Spleen (tissue), 11 donors: ENCODE measurements at regions not wholly inside any gene's neighbourhood (a gene's known extent, or its start where the extent isn't known, plus 50 kb on each side); places are given as distances from the start of the nearest gene placed in this dataset.

Source experiments
- DNase-seq: peaks from one replicate; pipeline ENCODE4 v3.0.0-alpha.2; 2020
- H3K27ac ChIP-seq, 8 donors: fragments of 200-600 bp; sonication (generic) in 7 of 8; 1 replicate in 4 of 8; 2 replicates in 4 of 8; pipeline versions ENCODE4 v1.5.0 to v1.8.0; 2016 to 2021; ENCODE audit warnings: inconsistent platforms in 4 of 8, mild to moderate bottlenecking in 4 of 8, moderate library complexity in 1 of 8
- H3K27me3 ChIP-seq, 7 donors: fragments of 200-600 bp; sonication (generic) in 6 of 7; replicated peaks in 1 of 7; 1 replicate in 4 of 7; 2 replicates in 3 of 7; pipeline versions ENCODE4 v1.5.0 to v1.8.0; 2016 to 2021; ENCODE audit warnings: inconsistent platforms in 3 of 7, mild to moderate bottlenecking in 1 of 7
- H3K36me3 ChIP-seq, 6 donors: fragments of 200-600 bp; sonication (generic) in 5 of 6; 1 replicate in 4 of 6; 2 replicates in 2 of 6; pipeline versions ENCODE4 v1.5.0 to v1.8.0; 2016 to 2021; ENCODE audit warnings: inconsistent platforms in 2 of 6
- H3K4me1 ChIP-seq, 6 donors: fragments of 200-600 bp; sonication (generic) in 5 of 6; 1 replicate in 3 of 6; 2 replicates in 3 of 6; pipeline versions ENCODE4 v1.5.0 to v1.8.0; 2016 to 2021; ENCODE audit warnings: inconsistent platforms in 3 of 6
- H3K4me3 ChIP-seq, 8 donors: fragments of 200-600 bp; sonication (generic) in 7 of 8; 1 replicate in 4 of 8; 2 replicates in 4 of 8; pipeline versions ENCODE4 v1.5.0 to v1.8.0; 2016 to 2021; ENCODE audit warnings: inconsistent platforms in 4 of 8, mild to moderate bottlenecking in 4 of 8, moderate library complexity in 2 of 8
- H3K9me3 ChIP-seq, 8 donors: fragments of 200-600 bp; sonication (generic) in 7 of 8; 1 replicate in 4 of 8; 2 replicates in 4 of 8; pipeline versions ENCODE4 v1.5.0 to v1.8.0; 2016 to 2021; ENCODE audit warnings: inconsistent platforms in 4 of 8
- POLR2A ChIP-seq, 3 donors: fragments of 450-650 bp; IDR thresholded peaks; one replicate each; pipeline ENCODE4 v1.5.1; 2017; ENCODE audit warnings: antibody characterized with exemption in 3 of 3, mild to moderate bottlenecking in 1 of 3
- POLR2AphosphoS5 ChIP-seq, 3 donors: sonication (generic); formaldehyde crosslinking; IDR thresholded peaks; one replicate each; pipeline ENCODE4 v1.5.1; 2017; ENCODE audit warnings: antibody characterized with exemption in 3 of 3
- WGBS, 5 donors: extraction: QIAGEN DNeasy Blood & Tissue Kit in 3 of 5; methylation state at CpG; one replicate each; pipeline versions ENCODE4 v1.1.5 to v1.1.7; 2013 to 2018; 5-methylcytosine and 5-hydroxymethylcytosine counted together
- intact Hi-C: fragments of 100-400 bp; cut with DNase I; formaldehyde crosslinking; loops from one replicate; pipeline ENCODE4 v1.15.0; 2023; ENCODE audit warnings: low total_unique reads
- TF ChIP-seq, protein P1 (sequence below), 11 experiments: fragments of 200-600 bp in 7 of 11; fragments of 450-650 bp in 4 of 11; sonication (generic) in 4 of 11; IDR thresholded peaks in 8 of 11; conservative IDR thresholded peaks in 3 of 11; 1 replicate in 7 of 11; 2 replicates in 4 of 11; pipeline versions ENCODE4 v1.4.0 to v1.8.0; 2016 to 2021; ENCODE audit warnings: antibody characterized with exemption in 11 of 11, inconsistent platforms in 4 of 11, mild to moderate bottlenecking in 1 of 11
- donor health status: healthy with polysubstance abuse.
- donor health status: DM: no; HTN: no; CAD: no; lungs with moderate emphysema.
- donor health status: DM: no; HTN: no; CAD: no.
- donor health status: Bipolar disorder and iron deficiency.
- donor health status: healthy.
- donor health status: DM: no; HTN: no; CAD: no.
- donor health status: DM: yes; HTN: yes; CAD: no.

DNA sequence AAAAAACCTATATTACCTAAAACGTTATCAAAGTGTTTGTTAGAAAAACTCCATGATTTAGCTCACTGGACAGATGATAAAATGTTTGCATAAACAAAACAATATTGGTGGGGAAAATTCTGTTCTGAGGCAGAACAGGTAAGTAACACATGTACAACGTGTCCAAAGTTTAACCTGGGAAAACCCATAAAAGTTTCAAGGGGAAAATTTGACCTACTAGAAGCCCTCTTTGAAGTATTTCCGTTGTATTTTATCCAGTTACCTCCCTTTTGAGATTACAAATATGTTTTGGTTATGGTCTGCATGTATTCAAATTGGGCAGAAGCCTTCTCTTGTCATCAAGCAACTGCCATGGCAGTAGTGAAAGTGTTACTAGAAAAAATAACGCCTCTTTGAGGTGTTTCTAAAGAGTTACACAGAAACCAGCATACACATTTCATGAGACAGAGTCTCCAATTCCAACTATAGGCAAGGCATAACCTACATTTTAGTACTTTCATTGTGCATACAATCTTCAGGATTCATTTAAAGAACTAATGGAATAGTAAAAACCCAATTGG, 58.0 kb upstream of the PDC start:
- Histone ChIP-seq H3K36me3 (no peaks in the 10 kb centered on the region), H3K9me3 (peaks cover 2 to 22% (median 13%) of the 10 kb centered on the region in 8 donors), H3K27me3 (no peaks in the 10 kb centered on the region), H3K4me3 (no peak overlapping the region), H3K4me1 (no peaks in the 10 kb centered on the region), H3K27ac (no peak overlapping the region)
- WGBS, 5 donors: 66 to 76% (median 72%) methylated on average over 4 of the region's 4 CpGs
- intact Hi-C loops: no loop called here
- DNase-seq: no peak
- TF ChIP-seq, protein P1, sequence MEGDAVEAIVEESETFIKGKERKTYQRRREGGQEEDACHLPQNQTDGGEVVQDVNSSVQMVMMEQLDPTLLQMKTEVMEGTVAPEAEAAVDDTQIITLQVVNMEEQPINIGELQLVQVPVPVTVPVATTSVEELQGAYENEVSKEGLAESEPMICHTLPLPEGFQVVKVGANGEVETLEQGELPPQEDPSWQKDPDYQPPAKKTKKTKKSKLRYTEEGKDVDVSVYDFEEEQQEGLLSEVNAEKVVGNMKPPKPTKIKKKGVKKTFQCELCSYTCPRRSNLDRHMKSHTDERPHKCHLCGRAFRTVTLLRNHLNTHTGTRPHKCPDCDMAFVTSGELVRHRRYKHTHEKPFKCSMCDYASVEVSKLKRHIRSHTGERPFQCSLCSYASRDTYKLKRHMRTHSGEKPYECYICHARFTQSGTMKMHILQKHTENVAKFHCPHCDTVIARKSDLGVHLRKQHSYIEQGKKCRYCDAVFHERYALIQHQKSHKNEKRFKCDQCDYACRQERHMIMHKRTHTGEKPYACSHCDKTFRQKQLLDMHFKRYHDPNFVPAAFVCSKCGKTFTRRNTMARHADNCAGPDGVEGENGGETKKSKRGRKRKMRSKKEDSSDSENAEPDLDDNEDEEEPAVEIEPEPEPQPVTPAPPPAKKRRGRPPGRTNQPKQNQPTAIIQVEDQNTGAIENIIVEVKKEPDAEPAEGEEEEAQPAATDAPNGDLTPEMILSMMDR (IDR thresholded peaks at IDR 0.05 in 8 of 11, conservative IDR thresholded peaks at IDR 0.05 in 3 of 11): no peak
- TF ChIP-seq POLR2A (IDR thresholded peaks at IDR 0.05): no peak
- no peak for TF ChIP-seq POLR2AphosphoS5 (IDR thresholded peaks at IDR 0.05)

DNA sequence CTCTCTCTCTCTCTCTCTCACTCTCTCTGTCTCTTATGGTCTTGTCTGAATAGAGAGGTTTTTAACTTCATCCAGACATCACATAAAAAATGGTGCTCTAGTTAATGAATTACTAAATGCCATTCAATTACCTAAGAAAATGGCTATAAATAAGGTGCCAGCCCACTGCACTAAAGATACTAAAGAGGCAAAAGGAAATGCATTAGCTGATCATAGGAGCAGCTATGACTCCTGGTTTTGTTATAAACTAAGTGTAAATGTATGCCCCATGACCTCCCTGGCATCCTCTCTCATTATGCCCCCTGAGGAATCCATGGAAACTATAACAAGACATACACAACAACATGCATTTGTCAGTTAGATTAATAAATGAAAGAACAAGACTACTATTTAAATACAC, 57.5 kb upstream of the PDC start:
- Histone ChIP-seq H3K9me3 (peaks cover under 1 to 17% (median 9%) of the 10 kb centered on the region in 8 donors), H3K36me3 (no peaks in the 10 kb centered on the region), H3K4me3 (no peak overlapping the region), H3K27ac (no peak overlapping the region), H3K4me1 (no peaks in the 10 kb centered on the region), H3K27me3 (no peaks in the 10 kb centered on the region)
- TF ChIP-seq, protein P1 (IDR thresholded peaks at IDR 0.05 in 8 of 11, conservative IDR thresholded peaks at IDR 0.05 in 3 of 11): no peak
- TF ChIP-seq POLR2A (IDR thresholded peaks at IDR 0.05): no peak
- no peak for TF ChIP-seq POLR2AphosphoS5 (IDR thresholded peaks at IDR 0.05)
- intact Hi-C loops: no loop called here
- no peak for DNase-seq

DNA sequence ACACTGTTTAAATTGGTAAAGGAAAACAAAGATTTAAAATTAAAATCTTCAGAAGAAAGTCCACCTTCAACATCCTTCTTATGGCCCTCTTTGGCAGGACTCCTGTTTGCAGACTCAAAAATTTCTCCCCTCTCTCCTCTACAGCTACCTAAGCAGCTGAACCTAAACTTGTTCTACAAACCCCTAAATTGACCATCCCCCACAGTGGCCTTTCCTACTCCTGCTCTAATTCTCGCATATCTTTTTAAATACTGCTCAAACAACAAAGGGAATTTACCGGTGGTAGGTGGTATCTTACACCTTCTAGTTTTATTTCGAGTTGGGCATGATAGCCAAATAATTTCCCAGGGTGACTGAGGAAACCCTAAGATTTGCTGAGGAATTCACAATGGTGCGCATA, 53.5 kb upstream of the PDC start:
- Histone ChIP-seq H3K4me1 (peaks cover 0 to 7% (median 0%) of the 10 kb centered on the region in 6 donors), H3K4me3 (no peak overlapping the region), H3K27me3 (no peaks in the 10 kb centered on the region), H3K27ac (no peak overlapping the region), H3K36me3 (no peaks in the 10 kb centered on the region), H3K9me3 (peaks cover 0 to 5% (median 0%) of the 10 kb centered on the region in 8 donors)
- no peak for DNase-seq
- TF ChIP-seq, protein P1 (IDR thresholded peaks at IDR 0.05 in 8 of 11, conservative IDR thresholded peaks at IDR 0.05 in 3 of 11): no peak
- no peak for TF ChIP-seq POLR2AphosphoS5 (IDR thresholded peaks at IDR 0.05)
- 80 to 92% (median 86%) methylated on average over 4 of the region's 4 CpGs for WGBS, 5 donors
- intact Hi-C loops: no loop called here

DNA sequence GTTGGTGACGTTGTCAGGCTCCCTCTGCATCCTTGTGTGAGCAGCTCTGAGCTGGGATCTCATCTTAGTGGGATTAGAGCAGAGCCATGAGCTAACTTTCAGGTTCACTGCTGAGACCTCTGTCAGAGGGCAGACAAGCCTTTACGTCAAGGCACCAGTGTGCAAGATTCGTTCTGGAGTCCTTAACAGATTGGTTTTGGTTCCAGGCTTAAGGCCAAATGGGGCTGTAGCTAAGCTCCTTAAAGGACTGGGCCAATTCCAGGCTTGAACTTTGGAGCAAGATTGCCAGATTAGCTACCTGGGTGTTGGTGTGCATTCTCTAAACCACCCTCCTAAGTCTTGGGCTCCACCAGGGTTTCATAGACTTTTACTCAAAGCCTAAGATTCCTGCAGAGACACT, 52.6 kb upstream of the PDC start:
- H3K4me3 ChIP-seq: no peak overlapping the region
- peaks cover 0 to 11% (median 0%) of the 10 kb centered on the region in 8 donors for H3K9me3 ChIP-seq
- H3K27me3 ChIP-seq: no peaks in the 10 kb centered on the region
- H3K4me1 ChIP-seq: peaks cover 0 to 7% (median 0%) of the 10 kb centered on the region in 6 donors
- DNase-seq: no peak
- intact Hi-C loops: no loop called here
- H3K36me3 ChIP-seq: no peaks in the 10 kb centered on the region
- no peak for TF ChIP-seq POLR2AphosphoS5 (IDR thresholded peaks at IDR 0.05)
- no peak for TF ChIP-seq POLR2A (IDR thresholded peaks at IDR 0.05)
- TF ChIP-seq, protein P1 (IDR thresholded peaks at IDR 0.05 in 8 of 11, conservative IDR thresholded peaks at IDR 0.05 in 3 of 11): no peak
- no peak overlapping the region for H3K27ac ChIP-seq
- 68 to 100% (median 84%) methylated on average over 2 to 3 of the region's 3 CpGs for WGBS, 5 donors
